ENCODE measurements at regions not wholly inside any gene's neighbourhood (a gene's known extent, or its start where the extent isn't known, plus 50 kb on each side); places are given as distances from the start of the nearest gene placed in this dataset.

- no peak for DNase-seq
Observed at GRCh38 chr2:8224347-8225190, 457.3 kb upstream of the ID2 start.

- DNase-seq = no peak
Observed at GRCh38 chr2:8225266-8225665, 456.6 kb upstream of the ID2 start.

GRCh38 chr2:8225798-8226197 is 456.1 kb upstream of the ID2 start:
- DNase-seq = no peak

GRCh38 chr2:8229546-8229986 is 452.3 kb upstream of the ID2 start:
- DNase-seq = peak in 1 of 5 donors; percentile 89

DNA sequence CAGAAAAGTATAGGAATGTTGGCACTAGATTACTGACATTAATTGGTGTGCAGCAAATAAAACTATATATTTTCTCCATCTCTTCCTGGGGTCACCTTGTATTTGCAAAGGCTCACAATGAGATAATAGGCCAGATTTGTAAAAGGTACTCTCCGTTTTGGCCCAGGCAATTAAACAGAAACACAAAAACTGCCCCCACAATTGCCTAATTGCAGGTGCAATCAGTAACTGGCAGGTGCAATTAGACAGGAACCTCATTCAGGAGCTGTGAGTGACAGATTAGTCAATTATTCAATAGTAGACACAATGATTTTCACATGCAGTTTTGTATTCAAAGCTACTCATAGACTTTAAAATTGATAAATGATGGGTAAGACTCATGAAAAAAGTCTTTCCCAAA is 451.4 kb upstream of the ID2 start:
- DNase-seq = no peak

GRCh38 chr2:8231902-8232301 is 450.0 kb upstream of the ID2 start:
- DNase-seq = no peak

- DNase-seq = no peak
Observed at GRCh38 chr2:8232871-8233270, 449.0 kb upstream of the ID2 start.

DNA sequence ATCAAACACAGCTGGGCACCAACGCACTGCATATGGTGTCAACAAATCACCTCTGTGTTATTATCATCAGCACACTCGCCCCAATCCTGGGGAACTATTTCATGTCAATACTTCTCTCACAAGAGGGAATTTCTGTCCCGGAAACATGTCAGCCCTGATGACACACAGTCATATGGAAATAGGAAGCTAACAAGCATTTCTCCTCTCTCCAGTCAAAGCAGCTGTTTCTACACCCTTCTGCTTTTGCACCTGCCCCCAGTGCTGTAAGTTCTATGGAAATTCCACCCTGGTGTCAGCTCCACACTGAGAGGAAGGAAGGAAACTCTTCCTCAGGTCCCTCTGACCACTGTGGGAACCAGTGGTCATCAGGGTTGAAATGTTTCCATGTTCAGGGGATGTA is 447.6 kb upstream of the ID2 start:
- no peak for DNase-seq

- DNase-seq = no peak
Observed at GRCh38 chr2:8234757-8235374, 447.0 kb upstream of the ID2 start.

GRCh38 chr2:8235419-8235818 is 446.4 kb upstream of the ID2 start:
- no peak for DNase-seq

- DNase-seq = no peak
Observed at GRCh38 chr2:8236391-8236790, 445.5 kb upstream of the ID2 start.

- no peak for DNase-seq
Observed at GRCh38 chr2:8238521-8239230, 443.2 kb upstream of the ID2 start.

DNA sequence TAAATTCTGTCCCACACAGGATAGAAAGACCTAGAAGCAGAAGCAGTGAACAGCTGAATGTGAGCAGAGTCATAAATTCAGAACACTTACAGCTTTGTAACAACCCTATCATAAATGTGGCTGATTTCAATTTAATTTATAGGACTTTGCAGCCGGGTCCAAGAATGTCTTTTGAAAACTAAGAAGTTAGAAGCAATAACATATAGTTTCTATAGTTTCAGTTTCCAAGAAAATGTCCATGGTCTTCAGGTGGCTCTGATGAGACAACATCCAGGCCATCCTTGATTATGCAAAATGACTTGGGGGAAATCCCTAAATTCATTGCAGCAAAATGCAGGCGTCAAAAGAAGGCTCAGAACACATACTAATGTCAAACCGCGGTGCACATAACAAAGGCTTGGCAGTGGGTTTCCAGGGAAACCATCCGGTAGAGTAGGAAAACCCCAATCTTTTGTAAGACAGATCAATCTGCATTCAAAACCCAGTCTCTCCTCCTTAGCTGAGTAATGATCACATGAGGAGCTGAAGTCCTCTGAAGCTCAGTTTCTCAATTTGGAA is 442.2 kb upstream of the ID2 start:
- DNase-seq = peak in 1 of 5 donors; percentile 51

DNA sequence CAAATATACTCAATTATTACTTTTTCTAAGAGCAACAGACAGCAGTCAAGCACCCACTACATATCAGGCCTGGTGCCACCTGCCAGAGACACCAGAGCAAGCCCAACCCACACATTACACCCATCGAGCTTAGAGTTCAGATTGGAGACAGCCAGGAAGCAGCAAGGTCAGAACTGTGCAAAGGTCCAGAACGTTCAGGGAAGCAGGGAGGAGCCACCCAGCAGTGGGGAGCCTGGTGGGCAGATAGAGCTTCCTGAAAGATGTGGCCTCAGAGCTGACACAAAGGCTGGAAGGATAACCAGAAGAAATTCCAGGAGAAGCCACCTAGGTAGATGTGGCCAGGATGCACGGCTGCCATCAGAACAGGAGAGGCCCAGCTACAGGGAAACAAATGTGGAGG is 440.5 kb upstream of the ID2 start:
- DNase-seq = no peak

DNA sequence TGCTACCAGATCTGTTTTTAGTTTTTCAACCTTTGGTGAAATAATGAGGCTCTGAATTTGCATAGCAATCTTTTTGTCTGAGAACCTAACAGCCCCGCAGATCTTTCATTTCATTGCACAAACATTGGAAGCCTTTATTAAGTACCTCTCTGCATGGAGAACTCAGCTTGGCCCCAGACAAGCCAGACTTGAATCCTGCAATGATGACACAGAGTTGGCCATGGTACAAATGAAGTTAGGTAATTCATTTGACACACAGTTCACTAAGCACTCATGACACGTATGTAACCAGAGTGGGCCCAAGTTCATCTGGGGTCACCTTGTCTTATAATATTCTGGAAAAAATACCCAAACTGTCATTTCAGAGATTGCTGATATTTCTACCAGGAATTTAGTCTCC is 439.1 kb upstream of the ID2 start:
- no peak for DNase-seq

- no peak for DNase-seq
Observed at GRCh38 chr2:8243748-8244400, 438.0 kb upstream of the ID2 start.

GRCh38 chr2:8244639-8245038 is 437.2 kb upstream of the ID2 start:
- no peak for DNase-seq

DNA sequence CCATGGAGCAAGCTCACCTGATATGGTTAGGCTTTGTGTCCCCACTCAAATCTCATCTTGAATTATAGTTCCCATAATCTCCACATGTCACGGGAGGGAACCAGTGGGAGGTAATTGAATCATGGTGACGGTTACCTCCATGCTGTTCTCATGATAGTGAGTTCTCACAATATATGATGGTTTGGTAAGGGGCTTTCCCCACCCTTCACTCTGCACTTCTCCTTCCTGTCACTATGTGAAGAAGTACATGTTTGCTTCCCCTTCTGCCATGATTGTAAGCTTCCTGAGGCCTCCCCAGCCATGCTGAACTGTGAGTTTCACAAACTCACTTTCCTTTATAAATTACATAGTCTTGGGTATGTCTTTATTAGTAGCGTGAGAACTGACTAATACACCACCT is 435.7 kb upstream of the ID2 start:
- DNase-seq = no peak

- DNase-seq = no peak
Observed at GRCh38 chr2:8247905-8248622, 433.8 kb upstream of the ID2 start.

DNA sequence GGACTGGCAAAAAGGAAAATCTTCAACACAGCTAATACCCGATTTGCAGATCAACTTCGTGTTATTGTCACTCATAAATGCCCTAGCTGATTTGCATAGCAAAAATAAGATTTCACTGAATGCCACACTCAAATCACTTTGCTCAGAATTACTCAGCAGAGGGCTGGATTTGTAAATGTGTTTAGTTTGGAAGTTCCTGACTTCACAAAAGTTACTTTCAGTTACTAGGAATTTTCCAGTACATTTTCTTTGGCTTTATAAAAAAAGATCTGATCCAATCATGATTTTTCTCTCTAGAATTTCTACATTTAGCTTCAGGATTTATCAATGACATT is 433.3 kb upstream of the ID2 start:
- no peak for DNase-seq

DNA sequence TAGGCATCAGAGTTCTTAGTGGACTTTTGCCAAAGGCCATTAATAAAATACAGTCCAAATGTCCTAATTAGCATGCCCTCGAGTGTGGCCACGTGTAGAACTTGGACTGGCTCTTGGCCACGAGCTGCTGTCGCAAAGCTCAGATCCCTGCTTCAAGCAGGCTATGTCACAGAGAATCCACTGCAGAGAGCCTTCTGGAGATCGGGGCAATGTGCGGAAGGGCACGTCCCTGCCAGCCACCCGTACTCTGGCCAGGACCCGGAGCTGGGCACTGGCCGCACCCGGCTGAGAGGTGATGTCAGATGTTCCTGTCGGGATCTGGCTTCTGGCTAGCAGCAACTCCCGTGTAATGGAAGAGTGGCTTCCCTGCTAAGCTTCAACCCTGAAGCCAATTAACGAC is 432.7 kb upstream of the ID2 start:
- no peak for DNase-seq

DNA sequence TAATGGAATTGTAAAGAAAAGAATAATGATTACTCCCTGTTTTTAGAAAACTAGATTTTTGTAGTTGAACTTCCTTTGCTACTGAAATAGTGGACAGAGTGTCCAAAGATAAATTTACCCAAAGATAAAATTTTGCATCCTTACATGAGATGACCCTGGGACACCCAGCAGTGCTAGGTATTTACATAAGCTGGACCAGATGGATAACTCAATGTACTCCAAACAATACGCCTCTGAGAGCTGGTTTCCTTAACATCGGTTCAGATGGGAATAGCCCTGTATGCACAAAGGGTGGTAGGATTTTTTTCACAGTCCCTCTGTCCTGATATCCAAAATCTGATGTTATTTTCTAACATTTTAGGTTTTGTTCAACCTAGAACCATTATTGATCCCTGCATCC is 432.1 kb upstream of the ID2 start:
- no peak for DNase-seq
